ENCODE measurements at regions not wholly inside any gene's neighbourhood (a gene's known extent, or its start where the extent isn't known, plus 50 kb on each side); places are given as distances from the start of the nearest gene placed in this dataset.
"Not testable (repeated sequence)": the region's sequence is repeated elsewhere in the genome, so short reads cannot be mapped to it uniquely, and the experiment has no call there.

GRCh38 chr2:64919261-64919660 lies 69.9 kb upstream of the SLC1A4 start:
- DNase-seq: no peak

- no peak for DNase-seq
These were observed 66.5 kb upstream of the SLC1A4 start for GRCh38 chr2:64922482-64923384.

GRCh38 chr2:64923385-64923710 lies 65.9 kb upstream of the SLC1A4 start:
- DNase-seq: no peak

- DNase-seq: no peak
These were observed 64.8 kb upstream of the SLC1A4 start for GRCh38 chr2:64924170-64924934.

GRCh38 chr2:64925930-64926722 lies 63.1 kb upstream of the SLC1A4 start:
- not testable (repeated sequence) for DNase-seq

- DNase-seq: no peak
These were observed 60.4 kb upstream of the SLC1A4 start for GRCh38 chr2:64928813-64929212.

GRCh38 chr2:64929333-64929732 lies 59.9 kb upstream of the SLC1A4 start:
- DNase-seq: no peak

GRCh38 chr2:64930258-64930671 lies 58.9 kb upstream of the SLC1A4 start:
- DNase-seq: no peak

GRCh38 chr2:64931246-64932115 lies 57.7 kb upstream of the SLC1A4 start:
- no peak for DNase-seq

GRCh38 chr2:64932116-64932370 lies 57.2 kb upstream of the SLC1A4 start:
- DNase-seq: no peak

GRCh38 chr2:64932371-64933216 lies 56.6 kb upstream of the SLC1A4 start:
- no peak for DNase-seq

- no peak for DNase-seq
These were observed 54.7 kb upstream of the SLC1A4 start for GRCh38 chr2:64934530-64934929.

- DNase-seq: no peak
These were observed 52.4 kb upstream of the SLC1A4 start for GRCh38 chr2:64936809-64937208.

GRCh38 chr2:64937314-64937686 lies 51.9 kb upstream of the SLC1A4 start:
- not testable (repeated sequence) for DNase-seq

GRCh38 chr2:64937687-64938491 lies 51.3 kb upstream of the SLC1A4 start:
- DNase-seq: no peak

GRCh38 chr2:64938607-64939285 lies 50.5 kb upstream of the SLC1A4 start:
- DNase-seq: no peak

- DNase-seq: no peak
These were observed 49.8 kb upstream of the SLC1A4 start for GRCh38 chr2:64939332-64939917.

Measured in fibroblast of skin of back (primary cell).